ENCODE measurements at regions not wholly inside any gene's neighbourhood (a gene's known extent, or its start where the extent isn't known, plus 50 kb on each side); places are given as distances from the start of the nearest gene placed in this dataset.

DNA sequence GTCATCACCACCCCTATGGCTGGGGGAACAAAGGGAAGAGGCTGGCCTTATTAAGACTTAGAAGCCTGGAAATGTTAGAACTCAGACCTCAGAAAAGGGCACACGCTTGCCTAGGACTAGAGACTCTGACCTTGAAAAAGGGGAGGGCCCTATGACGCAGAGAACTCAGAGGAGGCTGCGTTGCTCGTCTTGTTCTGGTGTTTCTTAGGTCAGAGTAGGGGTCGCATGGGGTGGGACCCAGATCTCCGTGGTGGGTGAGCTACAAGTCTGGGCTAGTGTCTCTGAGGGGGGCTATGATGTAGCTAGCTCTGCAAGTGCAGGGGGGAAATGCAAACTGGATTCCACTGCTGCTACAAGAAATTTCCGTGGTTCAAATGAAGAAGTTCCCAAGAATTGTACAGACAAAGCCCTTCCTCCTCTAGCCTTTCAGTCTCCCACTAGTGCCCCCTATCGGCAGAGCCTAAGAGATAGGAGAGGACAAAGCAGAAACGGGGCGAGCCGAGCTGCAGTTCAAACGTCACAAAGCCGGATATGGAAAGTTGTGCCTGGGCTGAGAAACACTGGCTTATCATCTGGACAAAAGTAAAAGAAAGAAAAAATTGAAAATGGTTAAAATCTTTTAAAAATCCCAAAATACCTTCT lies 392.9 kb upstream of the ROBO2 start:
- TF ChIP-seq, protein P1, sequence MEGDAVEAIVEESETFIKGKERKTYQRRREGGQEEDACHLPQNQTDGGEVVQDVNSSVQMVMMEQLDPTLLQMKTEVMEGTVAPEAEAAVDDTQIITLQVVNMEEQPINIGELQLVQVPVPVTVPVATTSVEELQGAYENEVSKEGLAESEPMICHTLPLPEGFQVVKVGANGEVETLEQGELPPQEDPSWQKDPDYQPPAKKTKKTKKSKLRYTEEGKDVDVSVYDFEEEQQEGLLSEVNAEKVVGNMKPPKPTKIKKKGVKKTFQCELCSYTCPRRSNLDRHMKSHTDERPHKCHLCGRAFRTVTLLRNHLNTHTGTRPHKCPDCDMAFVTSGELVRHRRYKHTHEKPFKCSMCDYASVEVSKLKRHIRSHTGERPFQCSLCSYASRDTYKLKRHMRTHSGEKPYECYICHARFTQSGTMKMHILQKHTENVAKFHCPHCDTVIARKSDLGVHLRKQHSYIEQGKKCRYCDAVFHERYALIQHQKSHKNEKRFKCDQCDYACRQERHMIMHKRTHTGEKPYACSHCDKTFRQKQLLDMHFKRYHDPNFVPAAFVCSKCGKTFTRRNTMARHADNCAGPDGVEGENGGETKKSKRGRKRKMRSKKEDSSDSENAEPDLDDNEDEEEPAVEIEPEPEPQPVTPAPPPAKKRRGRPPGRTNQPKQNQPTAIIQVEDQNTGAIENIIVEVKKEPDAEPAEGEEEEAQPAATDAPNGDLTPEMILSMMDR (IDR thresholded peaks at IDR 0.05; ENCODE audit: low read depth, low read length): no peak
- DNase-seq (ENCODE audit: extremely low read depth, low read depth): no peak

DNA sequence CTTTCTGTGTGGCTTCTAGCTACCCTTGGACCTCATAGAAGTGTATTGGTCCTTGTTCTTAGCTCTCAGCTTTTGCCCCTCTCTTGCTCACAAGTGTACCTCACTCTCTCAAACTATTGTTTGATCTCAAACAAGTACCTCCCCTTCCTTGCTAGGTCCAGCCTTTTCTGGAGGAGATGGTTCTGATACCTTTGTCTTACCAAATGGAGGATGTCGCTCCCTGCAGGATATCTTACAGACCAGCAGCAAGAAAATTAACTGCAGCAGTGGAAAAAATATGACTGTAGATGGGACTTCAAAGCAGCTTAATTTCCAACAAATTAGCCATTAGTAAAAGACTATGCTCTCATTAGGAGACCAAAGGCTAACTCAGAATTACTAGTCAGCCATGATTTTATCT lies 388.1 kb upstream of the ROBO2 start:
- no peak for DNase-seq (ENCODE audit: extremely low read depth, low read depth)
- TF ChIP-seq, protein P1 (IDR thresholded peaks at IDR 0.05; ENCODE audit: low read depth, low read length): no peak

DNA sequence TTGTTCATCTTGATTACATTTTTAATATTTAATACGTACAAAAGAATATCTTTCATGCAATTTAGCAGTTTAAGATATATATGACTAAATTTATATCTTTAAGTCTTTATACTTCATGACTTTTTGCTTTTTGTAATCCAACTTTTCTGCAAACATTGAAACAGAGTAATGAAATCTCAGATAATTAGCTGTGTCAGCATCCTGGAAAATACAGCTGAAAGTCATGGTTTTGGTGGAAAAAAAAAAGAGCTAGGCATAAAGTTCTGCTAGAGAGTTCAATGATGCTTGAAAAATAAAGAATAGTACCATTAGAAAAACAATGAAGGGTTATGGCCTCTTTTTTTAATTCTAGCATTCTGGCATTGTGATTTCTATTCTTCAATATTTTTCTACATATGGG lies 387.4 kb upstream of the ROBO2 start:
- no peak for DNase-seq (ENCODE audit: extremely low read depth, low read depth)
- TF ChIP-seq, protein P1 (IDR thresholded peaks at IDR 0.05; ENCODE audit: low read depth, low read length): no peak

DNA sequence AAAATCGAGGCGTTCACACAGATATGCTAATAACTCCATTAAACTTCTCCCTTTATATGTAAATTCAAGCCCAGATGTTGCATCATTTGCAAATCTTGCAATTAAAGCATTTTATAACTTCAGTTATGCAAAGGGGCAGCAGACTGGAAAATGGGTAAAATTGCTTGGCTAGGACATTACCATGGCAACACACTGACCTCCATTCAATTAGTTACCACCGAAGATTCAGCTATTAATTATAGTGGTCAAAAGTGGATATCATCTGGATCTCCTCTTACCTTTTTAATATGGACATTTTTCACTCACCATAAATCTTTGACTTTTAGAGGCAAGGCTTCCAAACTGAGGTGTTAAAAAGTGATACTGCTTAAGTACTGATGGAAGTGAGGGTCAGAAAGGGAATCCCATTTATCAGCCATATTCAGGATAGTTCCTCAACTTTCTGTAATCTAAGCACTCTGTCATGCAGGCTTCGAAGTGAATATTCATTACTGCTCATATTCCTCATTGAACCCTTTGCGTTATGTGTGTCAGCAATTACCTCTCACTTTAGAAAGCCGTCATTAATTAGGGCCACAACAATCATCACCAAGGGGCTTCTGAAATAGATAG lies 386.2 kb upstream of the ROBO2 start:
- DNase-seq (ENCODE audit: extremely low read depth, low read depth): no peak
- TF ChIP-seq, protein P1 (IDR thresholded peaks at IDR 0.05; ENCODE audit: low read depth, low read length): no peak

DNA sequence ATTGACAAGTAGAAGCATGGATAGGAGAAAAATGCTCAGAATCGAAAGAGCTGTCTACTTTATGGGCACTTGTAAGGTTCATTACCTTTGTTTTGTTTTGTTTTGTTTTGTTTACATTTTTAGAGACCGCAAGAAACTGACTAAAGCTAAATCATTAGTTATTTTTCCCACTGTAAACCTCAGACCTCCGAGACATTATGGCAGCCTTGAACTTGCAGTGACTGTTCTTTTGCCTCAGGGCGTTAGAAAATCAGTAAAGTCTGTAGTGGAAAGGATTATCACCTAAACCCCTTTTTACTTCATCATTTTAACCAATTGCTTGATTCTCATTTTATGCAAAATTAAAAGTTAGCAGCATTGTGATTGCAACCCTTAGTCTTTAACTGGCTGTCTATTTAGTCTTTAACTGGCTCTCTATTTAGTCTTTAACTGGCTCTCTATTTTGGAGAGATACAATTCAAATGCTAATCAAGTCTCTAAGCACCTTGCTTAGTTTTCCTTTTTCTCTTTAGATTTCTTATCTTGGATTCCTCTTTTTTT lies 383.3 kb upstream of the ROBO2 start:
- DNase-seq (ENCODE audit: extremely low read depth, low read depth): no peak
- TF ChIP-seq, protein P1 (IDR thresholded peaks at IDR 0.05; ENCODE audit: low read depth, low read length): no peak

DNA sequence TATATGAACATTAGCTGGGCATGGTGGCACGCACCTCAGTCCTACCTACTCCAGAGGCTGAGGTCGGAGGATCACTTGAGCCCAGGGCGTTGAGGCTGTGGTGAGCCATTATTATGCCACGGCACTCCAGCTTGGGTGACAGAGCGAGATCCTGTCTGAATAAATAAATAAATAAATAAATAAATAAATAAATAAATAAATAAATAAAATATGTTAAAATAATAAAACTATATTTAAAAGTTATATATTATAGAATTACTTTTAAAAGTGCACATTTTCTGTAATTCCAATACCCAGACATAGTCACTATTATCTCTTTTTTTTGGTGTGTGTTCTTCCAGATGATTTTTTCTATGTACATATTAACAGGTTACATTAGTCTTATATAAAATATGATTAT lies 382.0 kb upstream of the ROBO2 start:
- no peak for DNase-seq (ENCODE audit: extremely low read depth, low read depth)
- TF ChIP-seq, protein P1 (IDR thresholded peaks at IDR 0.05; ENCODE audit: low read depth, low read length): no peak

DNA sequence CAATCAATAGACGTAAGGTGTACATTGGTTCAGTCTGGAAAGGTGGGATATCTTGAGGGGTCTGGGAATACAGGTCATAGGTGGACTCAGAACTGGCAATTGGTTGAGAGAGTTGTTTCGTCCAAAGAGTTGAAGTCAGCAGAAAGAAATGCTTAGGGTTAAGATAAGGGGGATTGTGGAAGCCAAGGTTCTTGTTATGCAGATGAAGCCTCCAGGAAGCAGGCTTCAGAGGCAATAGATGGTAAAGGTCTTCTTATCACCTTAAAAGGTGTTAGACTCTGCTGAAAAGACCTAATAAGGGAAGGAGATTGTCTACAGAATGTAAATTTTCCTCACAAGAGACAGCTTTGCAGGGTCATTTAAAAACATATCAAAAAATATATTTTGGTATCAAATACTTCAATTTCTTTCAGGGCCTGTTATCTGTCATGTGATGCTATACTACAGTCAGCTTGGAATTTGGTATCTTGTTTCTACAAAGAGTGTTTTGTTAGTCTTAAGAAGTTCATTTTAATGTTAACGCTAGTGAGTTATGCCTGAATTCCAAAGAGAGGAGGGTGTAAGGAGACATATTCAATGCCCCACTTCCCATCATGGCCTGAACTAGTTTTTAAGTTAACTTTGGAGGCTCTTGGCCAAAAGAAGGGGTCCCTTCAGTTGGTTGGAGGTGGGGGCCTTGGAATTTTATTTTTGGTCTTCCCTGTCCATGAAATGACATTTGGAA lies 378.2 kb upstream of the ROBO2 start:
- no peak for DNase-seq (ENCODE audit: extremely low read depth, low read depth)
- TF ChIP-seq, protein P1 (IDR thresholded peaks at IDR 0.05; ENCODE audit: low read depth, low read length): no peak

Data from AG09319 (cell line).